HG03571 (cell line): ENCODE measurements at regions not wholly inside any gene's neighbourhood (a gene's known extent, or its start where the extent isn't known, plus 50 kb on each side); places are given as distances from the start of the nearest gene placed in this dataset.
"Not testable (repeated sequence)": the region's sequence is repeated elsewhere in the genome, so short reads cannot be mapped to it uniquely, and the experiment has no call there.

ENCODE experiments used
- ATAC-seq: cut with Tn5 transposase; IDR thresholded peaks from one replicate; pipeline ENCODE4 v1.9.1; 2021; ENCODE audit not compliant: unreplicated experiment

GRCh38 chr18:60888071-60888624 is 445.1 kb upstream of the CDH20 start:
- no peak for ATAC-seq

- ATAC-seq = no peak
Measured at GRCh38 chr18:60889442-60889841, 443.8 kb upstream of the CDH20 start.

DNA sequence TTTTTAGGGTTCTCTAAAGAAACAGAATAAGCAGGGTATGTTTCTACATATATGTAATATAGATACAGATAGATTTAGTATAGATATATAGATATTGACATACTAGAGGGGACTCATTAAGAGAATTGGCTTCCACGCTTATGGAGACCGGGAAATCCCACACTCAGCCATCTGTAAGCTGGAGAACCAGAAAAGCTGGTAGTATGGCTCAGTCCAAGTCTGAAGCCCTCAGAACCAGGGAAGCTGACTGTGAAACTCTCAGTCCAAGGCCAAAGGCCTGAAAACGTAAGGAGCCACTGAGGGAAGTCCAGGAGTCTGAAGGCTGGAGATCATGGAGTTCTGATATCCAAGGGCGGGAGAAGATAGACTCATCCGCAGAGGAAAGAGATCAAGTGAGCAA is 441.3 kb upstream of the CDH20 start:
- ATAC-seq = no peak

DNA sequence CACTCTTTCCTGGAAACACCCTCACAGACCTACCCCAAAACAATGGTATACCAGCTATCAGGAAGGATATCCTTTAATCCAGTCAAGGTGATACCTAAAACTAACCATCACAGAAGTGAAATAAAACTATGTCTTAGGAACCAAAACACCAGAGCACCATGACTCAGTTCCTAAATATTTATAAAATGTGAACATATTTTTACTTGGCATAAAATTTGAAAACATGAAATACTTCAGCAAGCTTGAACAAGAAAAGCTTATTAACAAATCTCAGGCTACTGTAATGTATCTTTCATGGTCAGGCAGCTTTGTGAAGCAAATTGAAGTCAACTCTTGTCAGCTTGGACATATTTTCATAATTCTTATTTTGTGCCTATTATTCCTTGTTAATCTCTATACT is 440.8 kb upstream of the CDH20 start:
- no peak for ATAC-seq

- ATAC-seq = no peak
Measured at GRCh38 chr18:60892855-60893254, 440.4 kb upstream of the CDH20 start.

- no peak for ATAC-seq
Measured at GRCh38 chr18:60893355-60894097, 439.7 kb upstream of the CDH20 start.

- ATAC-seq = no peak
Measured at GRCh38 chr18:60894254-60894945, 438.8 kb upstream of the CDH20 start.

DNA sequence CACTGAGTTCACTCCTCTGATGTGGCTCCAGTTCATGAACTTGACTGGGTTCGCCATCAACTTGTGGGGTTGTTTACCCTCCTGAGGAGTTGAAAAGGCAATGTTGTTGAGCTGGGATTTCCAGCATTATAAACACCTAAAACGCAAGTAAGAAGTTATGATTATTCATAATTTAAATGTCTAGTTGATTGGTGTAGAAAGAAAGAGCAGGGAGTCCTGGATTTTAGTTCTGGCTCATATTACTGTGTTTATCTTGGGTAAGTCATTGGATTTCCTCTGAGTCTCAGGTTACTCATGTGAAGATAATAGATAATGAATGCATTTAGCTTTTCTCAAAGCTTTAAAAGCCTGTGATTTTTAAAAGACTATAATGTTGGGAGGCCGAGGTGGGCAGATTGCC is 438.0 kb upstream of the CDH20 start:
- ATAC-seq = no peak

DNA sequence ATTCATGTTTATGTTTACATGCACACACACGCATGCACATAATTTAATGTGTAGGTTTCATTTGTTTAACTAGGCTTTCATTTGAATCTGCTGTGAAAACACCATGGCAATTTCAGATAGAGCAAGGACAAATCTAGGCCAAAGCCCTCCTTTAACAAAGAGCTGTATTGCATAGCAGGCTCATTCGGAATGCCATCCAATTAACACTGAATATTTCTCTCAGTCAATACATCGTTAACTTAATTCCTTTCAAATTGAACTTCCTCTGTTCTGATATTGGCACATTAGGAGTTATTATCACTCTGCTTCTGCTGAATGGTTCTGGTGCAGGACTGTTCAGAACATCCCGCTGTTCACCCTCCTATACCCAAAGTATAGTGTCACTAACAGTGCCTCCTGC is 435.1 kb upstream of the CDH20 start:
- no peak for ATAC-seq

- no peak for ATAC-seq
Measured at GRCh38 chr18:60905699-60906098, 427.5 kb upstream of the CDH20 start.

DNA sequence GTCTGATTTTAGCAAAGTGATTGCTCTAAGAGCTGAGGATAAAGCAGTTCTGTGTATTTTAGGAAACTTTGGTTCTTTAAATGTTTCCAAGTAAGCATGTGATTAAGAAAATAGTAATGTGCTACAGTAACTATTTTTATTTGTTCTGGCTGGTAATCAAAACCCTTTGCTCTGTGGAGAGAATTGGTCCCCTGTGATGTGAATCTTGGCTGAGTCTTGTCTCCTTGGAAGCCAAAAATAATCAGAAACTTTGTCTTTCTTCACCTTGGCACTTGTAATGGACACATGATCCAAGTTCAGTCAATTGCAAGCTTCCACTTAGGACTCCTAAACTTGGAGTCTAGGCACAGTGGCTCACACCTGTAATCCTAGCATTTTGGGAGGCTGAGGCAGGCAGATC is 422.7 kb upstream of the CDH20 start:
- ATAC-seq = no peak

GRCh38 chr18:60911504-60911903 is 421.7 kb upstream of the CDH20 start:
- no peak for ATAC-seq

GRCh38 chr18:60915160-60915559 is 418.1 kb upstream of the CDH20 start:
- no peak for ATAC-seq

DNA sequence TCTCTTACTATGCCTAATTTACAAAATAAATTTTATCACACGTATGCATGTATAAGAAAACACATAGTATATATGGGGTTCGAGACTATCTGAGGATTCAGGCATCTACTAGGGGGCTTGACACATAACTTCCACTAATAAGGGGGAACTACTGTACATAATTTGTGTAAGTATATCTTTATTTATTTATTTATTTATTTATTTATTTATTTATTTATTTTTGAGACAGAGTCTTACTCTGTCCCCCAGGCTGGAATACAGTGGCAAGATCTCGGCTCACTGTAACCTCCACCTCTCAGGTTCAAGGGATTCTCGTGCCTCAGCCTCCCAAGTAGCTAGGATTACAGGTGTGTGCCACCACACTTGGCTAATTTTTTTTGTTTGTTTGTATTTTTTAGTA is 414.4 kb upstream of the CDH20 start:
- ATAC-seq = not testable (repeated sequence)

DNA sequence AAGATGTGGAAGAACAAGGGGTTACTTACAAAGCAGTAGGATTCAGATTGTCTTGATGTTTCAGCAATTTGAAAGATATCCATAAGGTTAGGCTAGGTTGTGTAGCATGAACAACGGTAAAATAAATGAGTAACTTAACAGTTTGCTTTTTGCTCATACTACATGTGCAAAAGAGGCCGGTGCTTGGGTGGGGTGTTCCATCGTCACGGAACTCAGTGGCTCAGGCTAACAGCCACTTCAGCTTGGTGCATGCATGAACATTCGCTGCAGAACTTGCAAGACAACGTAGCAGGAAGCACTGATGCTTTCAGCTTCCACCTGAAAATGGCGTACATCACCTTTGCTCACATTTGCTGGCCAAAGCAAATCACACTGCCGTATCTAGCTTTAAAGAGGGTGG is 407.3 kb upstream of the CDH20 start:
- ATAC-seq = no peak

DNA sequence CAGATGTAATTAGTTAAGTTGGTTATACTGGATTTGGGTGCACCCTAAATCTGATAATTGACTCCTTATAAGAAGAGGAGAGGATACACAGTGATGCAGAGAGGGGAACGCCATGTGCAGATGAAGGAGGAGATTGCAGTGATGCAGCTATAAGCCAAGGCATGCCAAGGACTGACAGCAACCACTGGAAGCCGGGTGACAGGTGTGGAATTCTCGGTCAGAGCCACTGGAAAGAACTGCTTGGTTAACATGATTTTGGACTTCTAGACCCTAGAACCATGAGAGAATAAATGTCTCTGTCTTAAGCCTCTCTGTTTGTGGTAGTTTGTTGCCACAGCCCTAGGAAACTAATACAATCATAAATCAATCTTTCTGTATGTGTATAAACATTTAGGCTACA is 403.3 kb upstream of the CDH20 start:
- no peak for ATAC-seq

DNA sequence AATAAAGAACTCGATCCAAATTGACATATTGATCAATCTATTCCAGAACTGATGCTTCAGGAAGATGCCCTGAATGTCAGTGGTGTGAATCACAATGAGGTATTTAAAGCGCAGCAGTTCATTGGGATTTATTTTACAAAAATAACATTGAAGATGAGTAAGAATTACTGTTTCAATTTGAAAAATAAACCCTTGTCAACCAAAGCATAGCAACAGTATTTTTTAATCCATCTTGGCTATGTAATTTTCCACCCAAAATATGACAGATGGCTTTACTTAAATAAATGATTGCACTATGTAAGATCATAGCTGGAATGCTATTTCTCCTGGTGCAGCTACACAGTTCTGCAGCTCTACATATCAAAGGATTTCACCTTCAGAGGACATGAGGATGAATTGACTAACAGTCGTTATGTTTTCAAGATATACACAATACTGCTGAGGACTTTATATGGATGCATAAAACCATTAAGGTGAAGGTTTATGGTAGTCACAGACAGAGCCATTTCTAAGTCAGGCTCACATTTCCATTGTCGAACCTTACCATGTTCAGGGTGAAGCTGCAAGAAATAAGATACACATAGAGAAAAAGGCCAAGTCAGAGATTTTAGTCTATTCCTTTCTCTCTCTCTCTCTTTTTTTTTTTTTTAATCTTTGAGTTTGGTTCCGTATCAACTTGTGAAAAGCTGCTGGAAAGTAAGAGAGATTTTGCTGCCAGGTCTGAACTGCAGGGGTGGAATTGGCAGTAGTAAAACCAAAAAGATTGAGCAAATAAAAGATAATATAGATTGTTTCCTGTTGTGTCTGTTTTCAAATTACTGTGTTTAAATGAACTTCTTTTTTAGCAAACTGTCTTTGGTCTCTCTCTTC is 398.0 kb upstream of the CDH20 start:
- ATAC-seq = no peak

DNA sequence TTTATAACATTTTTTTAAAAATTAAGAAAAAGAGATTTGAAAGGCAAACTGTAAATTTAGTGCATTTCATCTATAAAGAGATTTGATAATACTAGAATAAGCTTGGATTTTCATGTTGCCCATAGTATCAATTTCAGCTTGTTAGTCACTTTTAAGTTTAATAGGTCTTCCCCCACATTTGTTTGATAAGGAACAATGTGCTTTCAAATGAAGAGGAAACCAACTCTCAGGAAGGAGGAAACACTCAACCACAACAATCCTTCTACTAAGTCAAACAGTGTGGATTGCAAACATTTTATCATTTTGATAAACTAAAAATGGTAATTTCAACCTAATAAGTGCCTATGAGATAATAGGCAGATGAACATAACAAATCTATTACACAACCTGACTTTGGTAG is 397.1 kb upstream of the CDH20 start:
- ATAC-seq = no peak

GRCh38 chr18:60943297-60943696 is 389.9 kb upstream of the CDH20 start:
- no peak for ATAC-seq

GRCh38 chr18:60950634-60951033 is 382.6 kb upstream of the CDH20 start:
- no peak for ATAC-seq

GRCh38 chr18:60951091-60951490 is 382.1 kb upstream of the CDH20 start:
- no peak for ATAC-seq

DNA sequence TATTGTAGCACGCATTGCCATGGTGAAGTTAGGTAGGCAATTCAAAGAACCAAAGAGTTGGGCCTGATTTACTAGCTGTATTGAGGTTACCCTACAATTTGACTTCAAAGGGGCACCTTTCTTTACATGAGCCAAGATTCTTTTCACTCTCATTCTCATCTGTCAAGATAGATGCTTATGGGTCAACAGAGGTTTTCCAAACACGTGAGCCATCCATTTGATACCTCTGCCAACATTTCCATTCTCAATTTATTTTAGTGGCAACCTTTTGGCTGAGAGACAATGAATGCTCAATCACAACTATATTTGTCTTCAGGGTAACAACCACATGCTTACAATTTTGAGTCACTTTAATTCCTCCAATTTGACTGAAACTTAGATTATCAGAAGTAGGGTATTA is 370.6 kb upstream of the CDH20 start:
- ATAC-seq = no peak
